Embryonic facial prominence (tissue), 1 donor: ENCODE measurements at regions not wholly inside any gene's neighbourhood (a gene's known extent, or its start where the extent isn't known, plus 50 kb on each side); places are given as distances from the start of the nearest gene placed in this dataset.
"Not testable (repeated sequence)": the region's sequence is repeated elsewhere in the genome, so short reads cannot be mapped to it uniquely, and the experiment has no call there.

Experiments used
- DNase-seq: peaks from one replicate; pipeline ENCODE4 v3.0.0-alpha.2; 2016; ENCODE audit errors: extremely low spot score

GRCh38 chr3:64806668-64807605, 119.1 kb upstream of the ADAMTS9 start:
- DNase-seq = no peak

- DNase-seq = no peak
Measured at GRCh38 chr3:64805978-64806377, 118.2 kb upstream of the ADAMTS9 start.

GRCh38 chr3:64805248-64805647, 117.4 kb upstream of the ADAMTS9 start:
- DNase-seq = no peak

GRCh38 chr3:64803469-64803868, 115.7 kb upstream of the ADAMTS9 start:
- no peak for DNase-seq

- DNase-seq = no peak
Measured at GRCh38 chr3:64802460-64802859, 114.7 kb upstream of the ADAMTS9 start.

- no peak for DNase-seq
Measured at GRCh38 chr3:64801856-64802255, 114.1 kb upstream of the ADAMTS9 start.

- no peak for DNase-seq
Measured at GRCh38 chr3:64799606-64800005, 111.8 kb upstream of the ADAMTS9 start.

GRCh38 chr3:64798316-64798715, 110.5 kb upstream of the ADAMTS9 start:
- no peak for DNase-seq

GRCh38 chr3:64796607-64797399, 109.0 kb upstream of the ADAMTS9 start:
- no peak for DNase-seq

- no peak for DNase-seq
Measured at GRCh38 chr3:64792445-64792844, 104.6 kb upstream of the ADAMTS9 start.

GRCh38 chr3:64789111-64789510, 101.3 kb upstream of the ADAMTS9 start:
- no peak for DNase-seq

GRCh38 chr3:64783200-64783599, 95.4 kb upstream of the ADAMTS9 start:
- DNase-seq = no peak

- not testable (repeated sequence) for DNase-seq
Measured at GRCh38 chr3:64780923-64781322, 93.1 kb upstream of the ADAMTS9 start.

GRCh38 chr3:64773137-64773536, 85.3 kb upstream of the ADAMTS9 start:
- no peak for DNase-seq

- DNase-seq = no peak
Measured at GRCh38 chr3:64766440-64766839, 78.6 kb upstream of the ADAMTS9 start.

- DNase-seq = no peak
Measured at GRCh38 chr3:64765947-64766346, 78.1 kb upstream of the ADAMTS9 start.

GRCh38 chr3:64764386-64764929, 76.7 kb upstream of the ADAMTS9 start:
- no peak for DNase-seq

- no peak for DNase-seq
Measured at GRCh38 chr3:64763980-64764379, 76.2 kb upstream of the ADAMTS9 start.

GRCh38 chr3:64761729-64762128, 73.9 kb upstream of the ADAMTS9 start:
- DNase-seq = no peak

- DNase-seq = no peak
Measured at GRCh38 chr3:64760258-64760657, 72.5 kb upstream of the ADAMTS9 start.

- no peak for DNase-seq
Measured at GRCh38 chr3:64759811-64760210, 72.0 kb upstream of the ADAMTS9 start.

GRCh38 chr3:64756398-64756986, 68.7 kb upstream of the ADAMTS9 start:
- DNase-seq = no peak
